GM12878 (cell line): ENCODE measurements at regions not wholly inside any gene's neighbourhood (a gene's known extent, or its start where the extent isn't known, plus 50 kb on each side); places are given as distances from the start of the nearest gene placed in this dataset.
A peak's percentile ranks its signal among the peaks of the same experiment; 100 is the strongest.
"Not testable (repeated sequence)": the region's sequence is repeated elsewhere in the genome, so short reads cannot be mapped to it uniquely, and the experiment has no call there.

Source experiments
- ATAC-seq: fragments of 200-7000 bp; cut with Tn5 transposase; 3 replicates; pipeline ENCODE4 v1.9.1; 2020; ENCODE audit warnings: mild to moderate bottlenecking, moderate library complexity
- BruUV-seq: library from RNA; stranded (reverse); fragments of 400-500 nt; replicated peaks from 2 replicates; lab custom pipeline; 2021; lab: Mats Ljungman, UMichigan
- CTCF ChIA-PET: fragments of 300-600 bp; sonication (Branson Sonifier 250); formaldehyde crosslinking; extraction: SDS; loops from one replicate; lab custom pipeline; 2021; ENCODE audit warnings: inconsistent platforms; lab: Yijun Ruan, JAX
- POLR2A ChIA-PET: fragments of 350-600 bp; formaldehyde crosslinking; extraction: SDS; loops from one replicate; lab custom pipeline; 2021; ENCODE audit warnings: inconsistent platforms; lab: Charles Lee
- RAD21 ChIA-PET: fragments of 300-600 bp; sonication (Branson Sonifier 250); formaldehyde crosslinking; loops from one replicate; lab custom pipeline; 2023; ENCODE audit warnings: antibody characterized with exemption; ENCODE audit not compliant: unreplicated experiment; lab: Charles Lee
- SMC1A ChIA-PET: fragments of 300-600 bp; sonication (Branson Sonifier 250); formaldehyde crosslinking; loops from one replicate; lab custom pipeline; 2023; ENCODE audit not compliant: unreplicated experiment, uncharacterized antibody; lab: Charles Lee
- DNase-seq: peaks from one replicate; pipeline ENCODE4 v3.0.0-alpha.2; 2011; ENCODE audit warnings: low read depth, low spot score
- FAIRE-seq: peaks from 3 replicates; lab custom pipeline; 2011; peaks lifted over from hg19 to GRCh38; lab: Jason Lieb, UNC
- H2AFZ ChIP-seq: 2 replicates; pipeline ENCODE4 v1.6.0; 2011; ENCODE audit warnings: low read depth, low read length, control low read depth; ENCODE audit not compliant: control insufficient read depth
- H3K27ac ChIP-seq: 2 replicates; pipeline ENCODE4 v1.5.1; 2011; ENCODE audit warnings: control low read depth; ENCODE audit not compliant: control insufficient read depth, insufficient read depth
- H3K27me3 ChIP-seq, 2 experiments: replicated peaks in 1 of 2; 2 replicates each; pipeline versions ENCODE4 v1.6.0 to v1.6.1; 2011; ENCODE audit warnings: low read length in 1 of 2; ENCODE audit not compliant: control insufficient read depth in 2 of 2, insufficient read depth in 2 of 2
- H3K36me3 ChIP-seq, 2 experiments: 2 replicates each; pipeline ENCODE4 v1.5.1; 2011; ENCODE audit warnings: low read length in 1 of 2; ENCODE audit not compliant: control insufficient read depth in 2 of 2, insufficient read depth in 2 of 2
- H3K4me1 ChIP-seq: 2 replicates; pipeline ENCODE4 v1.6.1; 2011; ENCODE audit warnings: mild to moderate bottlenecking, low read length, moderate library complexity, mixed read lengths; ENCODE audit not compliant: control insufficient read depth, insufficient read depth
- H3K4me2 ChIP-seq: 2 replicates; pipeline ENCODE4 v1.6.0; 2011; ENCODE audit warnings: control low read depth; ENCODE audit not compliant: control insufficient read depth, insufficient read depth
- H3K4me3 ChIP-seq: fragments of 200-600 bp; sonication (generic); 2 replicates; pipeline ENCODE4 v1.5.1; 2016
- H3K79me2 ChIP-seq: 2 replicates; pipeline ENCODE4 v1.6.0; 2011; ENCODE audit warnings: low read length; ENCODE audit not compliant: control insufficient read depth, insufficient read depth
- H3K9ac ChIP-seq: 2 replicates; pipeline ENCODE4 v1.8.0; 2011; ENCODE audit warnings: low read length, control low read depth, mixed read lengths; ENCODE audit not compliant: control insufficient read depth, insufficient read depth
- H3K9me3 ChIP-seq: replicated peaks from 3 replicates; pipeline ENCODE4 v1.5.1; 2011; ENCODE audit warnings: mild to moderate bottlenecking, low read length; ENCODE audit not compliant: control insufficient read depth, insufficient read depth
- H4K20me1 ChIP-seq: 2 replicates; pipeline ENCODE4 v1.6.0; 2011; ENCODE audit not compliant: control insufficient read depth, insufficient read depth
- JUNB ChIP-seq: IDR thresholded peaks from 2 replicates; pipeline ENCODE4 v1.6.1; 2016; ENCODE audit warnings: antibody characterized with exemption, mild to moderate bottlenecking
- JUND ChIP-seq: IDR thresholded peaks from 2 replicates; pipeline ENCODE4 v1.6.1; 2012; ENCODE audit warnings: low read depth, mild to moderate bottlenecking, low read length, improper control_type of control experiment, moderate library complexity
- WGBS: methylation state at CpG from one replicate; pipeline ENCODE4 v1.1.6; 2016; ENCODE audit warnings: low lambda C conversion rate; ENCODE audit not compliant: insufficient replicate concordance, insufficient coverage; ENCODE audit errors: missing lambda C conversion rate; 5-methylcytosine and 5-hydroxymethylcytosine counted together
- in situ Hi-C: fragments of 300-500 bp; cut with MboI; formaldehyde crosslinking; loops from 9 replicates; pipeline ENCODE4 v1.14.3; 2018; ENCODE audit warnings: mixed read lengths
- intact Hi-C: fragments of 100-400 bp; cut with micrococcal nuclease; formaldehyde crosslinking; loops from one replicate; pipeline ENCODE4 v1.14.2; 2022; ENCODE audit not compliant: unreplicated experiment

GRCh38 chr4:69034315-69034740 is 61.9 kb upstream of the UGT2B7 start:
- intact Hi-C loops, H3K4me3 ChIP-seq, H2AFZ ChIP-seq, DNase-seq, H3K27ac ChIP-seq, H3K9ac ChIP-seq, FAIRE-seq, CTCF ChIA-PET, H3K36me3 ChIP-seq, H3K4me1 ChIP-seq, H3K4me2 ChIP-seq, BruUV-seq, ATAC-seq, H3K27me3 ChIP-seq, POLR2A ChIA-PET, RAD21 ChIA-PET, H3K79me2 ChIP-seq, H3K9me3 ChIP-seq, H4K20me1 ChIP-seq: not testable (repeated sequence)
- in situ Hi-C loops = loop anchor here (25.0 kb wide), 1 partner anchor 522 kb away; no protein-coding TSS in a partner anchor
- SMC1A ChIA-PET = interaction anchor here (1.3 to 1.6 kb wide), 2 partner anchors 10 to 23 kb away, joined by 3 to 4 read pairs; no protein-coding TSS in a partner anchor
- 4% methylated on average over 3 of the region's 3 CpGs for WGBS

DNA sequence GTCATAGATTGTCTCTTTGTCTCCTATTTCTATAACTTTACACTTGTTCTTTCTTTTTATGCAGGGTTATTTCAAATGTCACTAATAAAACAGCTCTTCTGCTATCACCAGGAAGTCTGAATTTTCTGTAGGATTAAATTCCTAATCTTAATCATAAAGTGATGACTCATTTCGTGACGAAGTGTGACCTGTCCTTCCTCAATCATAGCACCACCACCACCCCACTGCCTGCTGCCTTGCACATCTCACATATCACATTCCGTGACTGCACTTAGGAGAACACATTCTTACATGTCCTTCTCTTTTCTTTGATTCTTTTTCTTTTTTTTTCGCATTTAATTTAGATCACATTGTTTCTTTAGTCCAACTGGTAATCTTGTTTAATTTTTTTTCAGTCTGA is 57.7 kb upstream of the UGT2B7 start:
- BruUV-seq = no TSS peak
- WGBS = 12% methylated on average over 4 of the region's 4 CpGs
- Histone ChIP-seq H2AFZ (no peak overlapping the region), H3K79me2 (no peaks in the 10 kb centered on the region), H4K20me1 (no peaks in the 10 kb centered on the region), H3K4me2 (no peak overlapping the region), H3K36me3 (no peaks in the 10 kb centered on the region), H3K27ac (no peak overlapping the region)
- ChIA-PET SMC1A (interaction anchor here (1.1 to 4.3 kb wide), 7 partner anchors 8 to 131 kb away, joined by 3 to 18 read pairs (median 4); no protein-coding TSS in a partner anchor), CTCF (interaction anchor here (0.6 to 2.4 kb wide), 7 partner anchors 11 to 284 kb away, joined by 3 to 7 read pairs (median 4); no protein-coding TSS in a partner anchor), POLR2A (interaction anchor here (0.7 to 1.3 kb wide), 3 partner anchors 11 to 15 kb away, joined by 3 read pairs; no protein-coding TSS in a partner anchor)
- in situ Hi-C loops (loop anchor here (25.0 kb wide), 1 partner anchor 526 kb away; no protein-coding TSS in a partner anchor), intact Hi-C loops (no loop called here)
- peak; percentile 42; the same call in 2 of the 3 replicates for ATAC-seq
- DNase-seq = no peak
- TF ChIP-seq JUNB (peak; percentile 37; the same call in 1 of the 2 replicates), JUND (no peak)
- TF ChIP-seq, all 136 proteins: peak for 1
- Histone ChIP-seq H3K4me1 (no peaks in the 10 kb centered on the region), H3K27me3 (no peaks in the 10 kb centered on the region), H3K9ac (no peak overlapping the region), H3K9me3 (no peaks in the 10 kb centered on the region; the same call in 2 of the 3 replicates), H3K4me3 (no peak overlapping the region)
- FAIRE-seq = no peak
- RAD21 ChIA-PET = interaction anchor here (0.7 kb wide), 1 partner anchor 65 kb away, joined by 3 read pairs; no protein-coding TSS in a partner anchor
